Epidermal melanocyte (primary cell): ENCODE measurements at regions not wholly inside any gene's neighbourhood (a gene's known extent, or its start where the extent isn't known, plus 50 kb on each side); places are given as distances from the start of the nearest gene placed in this dataset.
"Not testable (repeated sequence)": the region's sequence is repeated elsewhere in the genome, so short reads cannot be mapped to it uniquely, and the experiment has no call there.

ENCODE experiments used
- DNase-seq: peaks from one replicate; pipeline ENCODE4 v3.0.0; 2011; ENCODE audit warnings: low spot score; ENCODE audit not compliant: insufficient read length

GRCh38 chr15:19899021-19899824, 642.4 kb downstream of the GOLGA6L6 start:
- DNase-seq: no peak

GRCh38 chr15:19888811-19889210, 652.8 kb downstream of the GOLGA6L6 start:
- not testable (repeated sequence) for DNase-seq

- DNase-seq: not testable (repeated sequence)
These were observed 697.5 kb downstream of the GOLGA6L6 start for GRCh38 chr15:19844061-19844460.
